GM21360 (cell line): ENCODE measurements at regions not wholly inside any gene's neighbourhood (a gene's known extent, or its start where the extent isn't known, plus 50 kb on each side); places are given as distances from the start of the nearest gene placed in this dataset.

Experiments
- ATAC-seq: cut with Tn5 transposase; IDR thresholded peaks from one replicate; pipeline ENCODE4 v1.9.1; 2021; ENCODE audit warnings: mild to moderate bottlenecking, moderate library complexity; ENCODE audit not compliant: unreplicated experiment

DNA sequence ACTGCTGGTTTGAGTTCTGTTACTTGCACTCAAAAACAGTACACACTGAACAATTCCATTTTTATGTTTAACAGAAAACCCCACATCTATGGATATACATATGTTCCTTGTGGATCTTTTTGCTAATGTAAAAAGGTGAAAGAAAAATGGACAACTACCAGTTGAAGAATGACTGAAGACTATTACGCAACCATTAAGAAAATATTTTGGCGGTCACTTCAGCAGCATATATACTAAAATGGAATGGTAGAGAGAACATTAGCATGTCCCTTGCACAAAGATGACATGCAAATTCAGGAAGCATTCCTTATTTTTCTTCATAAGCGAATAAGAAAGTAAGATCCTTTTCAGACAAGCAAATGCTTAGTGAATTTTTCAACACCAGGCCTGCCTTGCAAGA lies 84.6 kb upstream of the FMR1 start:
- ATAC-seq, result no peak

DNA sequence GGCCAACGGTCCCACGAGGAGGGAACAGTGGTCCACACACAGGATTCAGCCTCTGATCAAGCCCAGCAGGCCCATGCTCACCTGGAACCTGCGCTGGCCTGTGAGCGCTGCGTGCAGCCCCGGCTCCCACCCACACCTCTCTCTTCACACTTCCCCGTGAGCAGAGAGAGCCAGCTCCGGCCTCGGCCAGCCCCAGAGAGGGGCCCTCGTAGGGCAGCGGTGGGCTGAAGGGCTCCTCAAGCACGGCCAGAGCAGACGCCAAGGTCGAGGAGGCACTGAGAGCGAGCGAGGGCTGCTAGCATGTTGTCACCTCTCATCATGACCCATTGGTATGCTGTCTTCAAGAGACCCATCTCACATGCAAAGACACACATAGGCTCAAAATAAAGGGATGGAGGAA lies 83.0 kb upstream of the FMR1 start:
- no peak for ATAC-seq

DNA sequence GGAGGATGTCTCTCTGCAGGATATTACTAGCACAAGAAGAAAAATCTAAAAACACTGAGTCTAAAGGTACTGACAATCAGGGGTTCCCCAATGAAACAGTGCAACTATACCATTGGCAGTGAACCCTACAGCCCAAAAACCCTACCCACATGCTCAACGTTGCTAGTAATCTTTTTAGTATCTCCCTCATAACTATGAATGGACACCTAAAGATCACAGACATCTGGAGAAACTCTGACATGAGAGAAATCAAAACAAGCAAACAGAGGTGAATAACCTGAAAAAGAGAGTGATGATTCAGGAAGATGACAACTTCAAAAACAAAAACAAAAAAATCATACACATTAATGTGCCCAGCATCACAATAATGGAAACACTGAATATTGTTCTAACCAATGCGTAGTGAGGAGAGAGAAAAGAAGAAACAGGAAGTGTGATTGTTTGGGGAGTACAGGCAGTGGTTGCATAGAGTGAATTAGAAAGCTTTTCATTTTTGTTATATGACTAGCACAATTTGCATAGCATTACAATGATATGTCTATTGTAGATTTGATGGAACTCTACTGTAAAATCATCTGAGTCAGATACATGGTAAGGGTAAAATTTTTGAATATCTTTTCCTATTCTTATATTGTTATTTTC lies 78.9 kb upstream of the FMR1 start:
- peak; percentile 91 for ATAC-seq

DNA sequence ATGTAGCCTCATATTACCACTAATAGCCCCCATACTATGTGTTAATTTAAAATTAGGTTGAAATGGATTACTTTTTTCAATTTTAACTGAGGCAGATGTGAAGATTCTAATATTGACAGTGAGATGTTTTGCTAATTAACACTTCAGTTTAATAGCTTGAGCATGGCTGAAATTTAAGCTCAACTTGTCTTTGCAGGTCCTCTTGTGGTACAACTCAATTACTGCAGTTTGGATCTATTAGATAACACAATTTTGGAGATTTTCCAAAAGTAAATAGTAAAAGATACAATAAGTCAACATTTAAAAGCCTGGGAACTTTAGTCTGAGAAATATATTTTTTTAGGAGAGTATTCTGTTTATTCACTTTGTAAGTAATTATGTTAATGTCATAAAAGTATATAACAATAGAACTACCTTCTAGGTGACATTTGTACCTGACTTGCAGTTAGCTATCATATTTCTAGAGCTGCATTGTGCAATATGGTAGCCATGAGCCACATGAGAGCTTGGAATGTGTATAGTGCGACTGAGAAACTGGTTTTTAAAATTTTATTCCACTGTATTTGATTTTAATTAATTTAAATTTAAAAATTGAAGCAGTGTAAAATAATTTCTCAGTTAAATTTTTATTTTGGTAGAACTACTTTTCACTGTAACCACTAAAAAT lies 73.1 kb upstream of the FMR1 start:
- ATAC-seq, result no peak

DNA sequence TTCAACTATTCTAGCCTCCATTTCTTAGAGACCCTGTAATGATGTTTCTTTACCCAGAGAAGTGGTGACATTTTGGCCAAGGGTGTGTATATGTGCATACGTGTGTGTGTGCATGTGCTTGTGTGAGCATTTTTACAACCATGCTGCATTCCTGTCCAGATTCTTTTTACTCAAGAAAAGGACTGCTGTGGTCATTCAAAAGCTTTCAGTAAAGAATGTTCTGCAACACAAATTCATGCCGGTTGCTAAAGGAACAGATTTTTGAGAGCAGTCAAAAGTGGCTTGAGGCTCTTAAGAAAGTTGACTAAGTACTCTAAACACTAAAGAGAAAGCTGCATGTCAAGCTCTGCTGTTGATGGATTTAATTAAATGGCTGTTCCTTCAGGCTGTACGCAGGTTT lies 65.0 kb upstream of the FMR1 start:
- ATAC-seq, result no peak

DNA sequence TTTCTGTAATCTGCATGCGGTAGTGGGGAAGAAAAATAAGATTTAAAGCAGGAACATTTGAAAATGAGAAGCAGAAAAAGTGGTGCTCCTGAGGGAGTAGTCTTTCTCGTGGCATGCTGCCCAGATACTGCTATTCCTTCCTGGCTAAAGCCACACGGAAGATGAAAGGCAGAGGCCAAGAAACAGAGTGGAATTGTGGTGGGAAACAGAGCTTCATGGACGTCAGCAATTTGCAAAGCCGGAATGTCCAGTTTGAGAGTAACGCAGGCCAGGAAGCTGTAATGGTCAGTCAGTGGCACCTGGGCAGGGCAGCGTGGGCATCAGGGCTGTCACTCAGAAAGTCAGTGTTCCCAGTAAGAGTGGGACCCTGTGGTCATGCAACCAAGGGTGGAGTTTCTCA lies 63.7 kb upstream of the FMR1 start:
- no peak for ATAC-seq

DNA sequence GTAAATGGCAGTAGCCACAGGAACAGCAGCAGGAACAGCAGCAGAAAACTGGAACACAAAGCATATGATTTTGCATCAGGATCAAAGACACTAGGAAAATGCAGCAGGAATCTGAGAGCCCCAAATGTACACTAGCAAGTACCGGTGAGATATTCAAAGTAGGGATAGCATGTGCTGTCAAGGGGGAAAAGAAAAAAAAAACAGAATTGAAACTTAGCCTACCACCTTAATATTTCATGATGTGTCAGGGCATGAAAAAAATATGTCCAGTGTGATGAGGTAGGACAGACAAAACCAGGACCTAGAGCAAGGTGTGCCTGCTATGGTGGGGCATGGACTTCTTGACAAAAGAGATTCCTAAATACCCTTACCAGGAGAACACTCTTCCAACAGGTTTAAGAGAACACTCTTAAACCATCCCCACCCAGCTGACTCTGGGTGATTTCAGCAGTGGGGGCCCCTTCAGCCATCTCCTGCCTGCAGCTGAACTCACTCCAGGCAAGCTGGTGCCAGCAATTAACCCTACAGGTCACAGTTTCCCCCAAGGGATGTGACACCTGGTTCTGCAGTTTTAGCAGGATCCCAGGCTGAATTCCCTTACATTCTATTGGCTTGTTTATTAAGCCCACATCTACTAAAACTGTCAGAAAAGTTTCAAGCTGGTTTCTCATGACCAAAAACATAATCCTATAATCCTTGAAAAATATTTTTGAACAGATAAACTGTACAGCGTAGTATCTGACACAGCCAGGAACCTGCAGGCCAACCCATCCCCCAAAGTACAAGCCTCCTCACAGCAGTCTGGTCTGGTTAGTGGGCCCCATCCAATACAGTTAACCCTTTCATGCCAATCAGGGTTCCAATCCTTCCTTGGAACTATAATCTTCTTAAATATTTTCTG lies 62.9 kb upstream of the FMR1 start:
- no peak for ATAC-seq

DNA sequence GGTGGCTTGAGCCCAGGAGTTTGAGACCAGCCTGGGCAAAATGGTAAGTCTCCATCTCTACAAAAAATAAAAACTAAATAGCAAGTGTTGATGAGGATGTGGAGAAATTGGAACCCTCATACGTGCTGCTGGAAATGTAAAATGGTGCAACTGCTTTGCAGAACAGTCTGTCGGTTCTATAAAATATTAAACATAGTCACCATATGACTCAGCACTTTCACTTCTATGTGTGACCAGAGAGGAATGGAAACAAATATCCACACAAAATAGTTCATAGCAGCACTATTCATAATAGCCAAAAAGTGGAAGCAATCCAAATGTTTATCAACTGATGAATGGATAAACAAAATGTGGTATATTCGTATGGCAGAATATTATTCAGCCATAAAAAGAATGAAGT lies 60.8 kb upstream of the FMR1 start:
- ATAC-seq, result peak; percentile 79

DNA sequence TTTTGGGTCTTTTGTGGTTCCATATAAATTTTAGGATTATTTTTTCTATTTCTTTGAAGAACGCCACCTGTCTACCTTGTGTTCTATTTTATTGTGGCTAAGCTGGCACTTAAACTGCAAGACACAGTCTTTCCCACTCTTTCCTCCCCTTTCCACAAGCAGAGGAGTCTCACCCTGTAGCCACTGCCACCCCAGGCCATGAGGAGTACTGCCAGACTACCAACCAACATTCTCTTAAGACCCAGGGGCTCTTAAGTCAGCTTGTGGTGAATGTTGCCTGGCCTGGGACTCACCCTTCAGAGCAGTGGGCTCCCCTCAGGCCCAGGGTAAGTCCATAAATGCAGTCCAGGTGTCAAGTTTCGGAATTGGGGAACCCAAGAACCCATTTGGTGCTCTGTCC lies 58.0 kb upstream of the FMR1 start:
- no peak for ATAC-seq

DNA sequence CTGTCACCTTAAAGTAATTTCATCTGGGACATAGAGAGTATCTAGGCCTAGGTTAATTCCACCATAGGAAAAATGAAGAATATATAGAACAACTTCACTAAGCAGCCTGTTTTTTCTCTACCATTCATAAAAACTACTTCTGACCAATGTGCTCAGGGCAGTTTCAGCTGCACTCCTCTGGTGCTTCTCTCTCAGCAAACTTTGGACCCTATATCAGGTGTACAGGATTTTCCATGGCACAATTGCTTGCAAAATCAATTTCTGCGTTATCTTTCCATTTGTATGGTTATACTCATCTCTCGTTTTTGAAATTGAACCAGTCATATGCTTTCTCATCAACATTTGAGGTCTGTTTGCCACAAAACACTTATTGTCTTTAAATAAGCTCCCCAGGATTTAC lies 52.1 kb upstream of the FMR1 start:
- no peak for ATAC-seq
